ENCODE measurements at regions not wholly inside any gene's neighbourhood (a gene's known extent, or its start where the extent isn't known, plus 50 kb on each side); places are given as distances from the start of the nearest gene placed in this dataset.

DNA sequence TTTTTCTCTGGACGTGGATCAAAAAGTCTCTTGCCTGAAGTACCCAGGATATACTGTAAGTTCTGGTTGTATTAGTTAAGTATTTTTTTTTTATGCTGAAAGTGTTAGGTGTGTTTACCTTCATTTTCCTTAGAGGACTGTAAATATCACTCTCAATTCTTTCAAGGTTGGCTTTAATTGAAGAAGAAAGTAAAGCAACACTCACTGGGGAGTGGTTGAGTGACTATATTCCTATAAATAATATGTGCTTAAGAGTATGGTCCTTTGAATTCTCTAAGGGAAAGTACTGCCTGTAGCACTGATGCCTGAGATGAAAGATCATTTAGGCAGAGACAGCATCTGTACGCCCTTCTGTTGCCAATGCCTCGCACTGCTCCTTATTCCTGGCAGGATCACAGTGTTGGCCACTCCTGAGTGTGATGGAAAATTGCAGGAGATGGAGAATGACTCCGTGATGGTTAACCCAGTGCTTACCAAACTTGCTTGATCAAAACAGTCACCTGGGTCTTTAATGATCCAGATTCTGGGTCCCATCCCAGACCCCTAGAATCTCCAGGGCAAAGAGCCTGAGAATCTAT lies 182.0 kb upstream of the MPDZ start:
- TF ChIP-seq, protein P1, sequence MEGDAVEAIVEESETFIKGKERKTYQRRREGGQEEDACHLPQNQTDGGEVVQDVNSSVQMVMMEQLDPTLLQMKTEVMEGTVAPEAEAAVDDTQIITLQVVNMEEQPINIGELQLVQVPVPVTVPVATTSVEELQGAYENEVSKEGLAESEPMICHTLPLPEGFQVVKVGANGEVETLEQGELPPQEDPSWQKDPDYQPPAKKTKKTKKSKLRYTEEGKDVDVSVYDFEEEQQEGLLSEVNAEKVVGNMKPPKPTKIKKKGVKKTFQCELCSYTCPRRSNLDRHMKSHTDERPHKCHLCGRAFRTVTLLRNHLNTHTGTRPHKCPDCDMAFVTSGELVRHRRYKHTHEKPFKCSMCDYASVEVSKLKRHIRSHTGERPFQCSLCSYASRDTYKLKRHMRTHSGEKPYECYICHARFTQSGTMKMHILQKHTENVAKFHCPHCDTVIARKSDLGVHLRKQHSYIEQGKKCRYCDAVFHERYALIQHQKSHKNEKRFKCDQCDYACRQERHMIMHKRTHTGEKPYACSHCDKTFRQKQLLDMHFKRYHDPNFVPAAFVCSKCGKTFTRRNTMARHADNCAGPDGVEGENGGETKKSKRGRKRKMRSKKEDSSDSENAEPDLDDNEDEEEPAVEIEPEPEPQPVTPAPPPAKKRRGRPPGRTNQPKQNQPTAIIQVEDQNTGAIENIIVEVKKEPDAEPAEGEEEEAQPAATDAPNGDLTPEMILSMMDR (IDR thresholded peaks at IDR 0.05) = no peak
- TF ChIP-seq EZH2 (IDR thresholded peaks at IDR 0.05) = no peak
- no peak for TF ChIP-seq EZH2phosphoT487 (IDR thresholded peaks at IDR 0.05)
